ENCODE measurements at regions not wholly inside any gene's neighbourhood (a gene's known extent, or its start where the extent isn't known, plus 50 kb on each side); places are given as distances from the start of the nearest gene placed in this dataset.

DNA sequence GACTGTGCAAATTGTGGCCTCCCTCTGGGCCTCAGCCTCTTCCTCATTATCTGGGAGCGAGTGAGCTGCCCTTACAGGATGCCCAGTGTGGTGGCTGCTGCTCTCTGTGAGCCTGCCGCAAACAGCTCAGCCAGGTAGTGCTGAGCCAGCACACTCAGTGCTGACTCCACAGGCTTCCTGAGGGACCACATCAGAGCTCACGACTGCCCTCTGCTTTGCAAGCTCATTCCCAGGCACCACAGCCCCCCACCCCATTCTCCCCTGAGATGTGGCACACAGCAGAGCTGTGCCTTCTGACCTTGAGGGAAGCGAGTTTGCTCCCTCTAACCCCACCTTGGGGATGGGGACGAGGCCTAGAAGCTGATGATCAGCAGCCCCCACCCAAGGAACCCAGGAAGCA, 230.5 kb upstream of the PPP2R2D start:
- no peak for DNase-seq
- H3K4me3 Mint-ChIP-seq = no peak overlapping the region
- ChIA-PET POLR2A (no interaction called here), CTCF (no interaction called here)
- H3K36me3 Mint-ChIP-seq (ENCODE audit: low read depth) = no peaks in the 10 kb centered on the region
- peaks cover 8% of the 10 kb centered on the region for H3K9me3 Mint-ChIP-seq
- no peaks in the 10 kb centered on the region for H3K4me1 Mint-ChIP-seq
- no peak overlapping the region for H3K27ac Mint-ChIP-seq
- no peaks in the 10 kb centered on the region for H3K27me3 Mint-ChIP-seq

DNA sequence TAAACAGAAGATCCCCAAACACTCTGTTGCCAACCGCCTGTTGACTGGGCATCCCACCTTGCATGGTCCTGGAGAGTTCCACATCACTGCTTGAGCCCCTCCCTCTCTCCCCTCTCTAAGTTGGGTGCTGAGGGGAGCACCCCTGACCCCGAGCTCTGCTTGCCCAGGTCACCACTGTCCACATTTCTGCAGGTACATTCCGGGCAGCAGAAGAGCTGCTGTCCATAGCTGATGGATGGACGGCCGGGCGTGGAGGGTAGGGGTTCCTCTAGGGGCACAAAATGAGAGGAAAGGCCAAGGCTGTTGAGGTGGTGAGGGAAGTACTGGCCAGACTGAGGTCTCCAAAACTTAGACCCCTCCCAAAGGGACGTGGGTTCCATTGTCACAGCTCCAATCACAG, 227.4 kb upstream of the PPP2R2D start:
- Mint-ChIP-seq H3K27me3 (no peaks in the 10 kb centered on the region), H3K36me3 (ENCODE audit: low read depth) (no peaks in the 10 kb centered on the region), H3K9me3 (peaks cover 12% of the 10 kb centered on the region), H3K27ac (no peak overlapping the region), H3K4me1 (no peaks in the 10 kb centered on the region), H3K4me3 (no peak overlapping the region)
- ChIA-PET CTCF (no interaction called here), POLR2A (no interaction called here)
- DNase-seq = no peak

DNA sequence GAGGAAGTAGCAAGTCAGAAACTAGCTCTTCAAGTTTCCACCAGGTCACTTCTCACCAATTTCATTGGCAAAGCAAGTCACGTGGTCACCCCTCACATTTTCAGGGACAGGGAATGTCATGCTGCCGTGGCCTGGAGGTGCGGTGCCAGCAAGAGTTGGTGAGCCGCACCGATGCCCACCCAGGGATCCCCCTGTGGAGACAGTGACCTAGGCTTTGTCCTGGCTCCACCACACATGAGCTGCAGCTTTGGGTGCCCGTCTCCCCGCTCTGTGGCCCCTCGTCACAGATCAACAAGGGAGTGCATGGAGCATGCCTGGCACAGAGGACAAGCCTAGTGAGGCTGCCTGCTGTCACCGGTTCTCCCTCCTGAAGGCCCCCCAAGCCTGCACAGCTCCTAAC, 226.7 kb upstream of the PPP2R2D start:
- H3K9me3 Mint-ChIP-seq = peaks cover 14% of the 10 kb centered on the region
- no peak overlapping the region for H3K4me3 Mint-ChIP-seq
- no peaks in the 10 kb centered on the region for H3K27me3 Mint-ChIP-seq
- DNase-seq = no peak
- H3K27ac Mint-ChIP-seq = no peak overlapping the region
- CTCF ChIA-PET = no interaction called here
- POLR2A ChIA-PET = no interaction called here
- no peaks in the 10 kb centered on the region for H3K4me1 Mint-ChIP-seq
- H3K36me3 Mint-ChIP-seq (ENCODE audit: low read depth) = no peaks in the 10 kb centered on the region

DNA sequence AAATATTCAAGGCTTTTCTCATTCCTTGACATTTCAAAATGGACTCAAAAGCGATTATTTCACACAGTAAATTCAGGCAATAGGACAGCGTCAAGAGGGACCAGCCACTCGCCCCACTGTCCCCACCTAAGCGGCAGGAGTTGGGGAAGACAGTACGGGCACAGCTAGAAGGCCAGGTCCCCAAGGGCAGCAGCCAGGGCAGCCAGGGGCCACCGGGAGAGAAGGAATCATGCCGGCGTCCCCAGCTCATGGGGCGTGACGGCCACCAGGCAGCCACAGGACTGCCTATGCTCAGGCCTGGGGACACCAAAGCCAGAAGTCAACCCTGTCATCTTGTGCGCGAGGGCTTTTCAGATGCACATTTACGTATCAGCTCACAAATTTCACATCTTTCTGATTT, 225.7 kb upstream of the PPP2R2D start:
- ChIA-PET POLR2A (no interaction called here), CTCF (no interaction called here)
- DNase-seq = no peak
- Mint-ChIP-seq H3K9me3 (peaks cover 12% of the 10 kb centered on the region), H3K36me3 (ENCODE audit: low read depth) (no peaks in the 10 kb centered on the region), H3K4me3 (no peak overlapping the region), H3K27me3 (no peaks in the 10 kb centered on the region), H3K4me1 (no peaks in the 10 kb centered on the region), H3K27ac (no peak overlapping the region)

DNA sequence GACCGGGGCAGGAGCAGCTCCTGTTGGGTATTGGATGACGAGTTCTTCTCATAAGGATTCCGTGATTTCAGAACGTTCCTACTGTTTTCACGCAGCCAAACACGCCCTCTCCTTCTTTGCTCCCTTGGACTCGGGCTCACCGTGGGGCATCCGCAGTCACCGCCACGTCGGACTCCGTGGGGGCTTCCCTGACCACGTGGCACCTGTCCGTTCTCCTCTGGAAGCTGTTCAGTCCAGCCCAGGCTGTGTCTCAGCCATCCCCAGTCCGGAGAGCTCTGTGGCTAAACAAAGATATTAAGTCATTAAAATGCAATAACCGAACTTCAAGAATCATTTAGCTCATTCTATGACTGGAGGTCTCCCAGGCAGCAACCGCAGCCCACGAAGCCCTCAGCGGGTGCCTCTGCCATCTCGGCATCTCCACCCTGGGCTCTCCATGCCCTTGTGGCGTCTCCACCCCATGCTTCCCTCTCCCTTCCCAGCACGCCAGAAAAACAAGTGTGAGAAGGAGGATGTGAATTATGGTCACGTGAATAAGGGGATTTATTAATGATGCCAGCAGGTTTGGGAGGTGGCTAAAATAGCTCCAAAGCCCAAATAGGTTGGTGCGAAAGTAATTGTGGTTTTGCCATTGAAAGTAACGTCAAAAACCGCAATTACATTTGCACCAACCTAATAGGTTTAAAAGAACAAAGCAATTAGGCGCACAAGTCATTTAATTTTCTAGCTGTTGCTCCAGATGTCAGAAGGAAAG, 224.6 kb upstream of the PPP2R2D start:
- DNase-seq = no peak
- ChIA-PET POLR2A (no interaction called here), CTCF (no interaction called here)
- Mint-ChIP-seq H3K27me3 (no peaks in the 10 kb centered on the region), H3K4me1 (no peaks in the 10 kb centered on the region), H3K36me3 (ENCODE audit: low read depth) (no peaks in the 10 kb centered on the region), H3K27ac (no peak overlapping the region), H3K4me3 (no peak overlapping the region), H3K9me3 (peaks cover 12% of the 10 kb centered on the region)

DNA sequence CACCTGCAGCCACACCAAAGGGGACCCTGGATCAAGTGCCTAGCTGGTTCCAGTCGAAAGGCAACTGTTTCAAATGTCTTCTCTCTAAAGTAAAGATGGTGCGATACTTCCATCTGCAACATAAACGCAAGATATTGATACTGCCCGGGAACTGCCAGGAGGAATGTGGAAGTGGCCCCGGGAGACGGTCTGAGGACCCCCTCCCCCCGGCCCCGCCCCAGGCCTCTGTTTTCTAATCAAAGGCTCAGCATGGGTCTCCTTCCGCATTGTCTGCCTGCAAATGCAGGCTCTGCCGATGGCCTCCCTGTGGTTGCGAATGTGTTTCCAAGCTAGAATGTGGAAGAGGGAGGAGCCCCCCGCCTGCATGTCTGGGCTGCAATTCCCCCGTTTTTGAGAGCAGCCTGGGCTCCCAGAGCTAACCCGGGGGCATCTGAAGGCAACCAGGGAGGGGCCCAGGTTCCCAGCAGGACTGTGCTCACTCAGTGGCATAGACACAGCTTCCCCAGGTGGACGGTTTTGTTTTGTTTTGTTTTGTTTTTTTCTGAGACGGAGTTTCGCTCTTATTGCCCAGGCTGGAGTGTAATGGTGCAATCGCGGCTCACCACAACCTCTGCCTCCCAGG, 223.9 kb upstream of the PPP2R2D start:
- Mint-ChIP-seq H3K4me1 (no peaks in the 10 kb centered on the region), H3K36me3 (ENCODE audit: low read depth) (no peaks in the 10 kb centered on the region), H3K27me3 (no peaks in the 10 kb centered on the region), H3K27ac (no peak overlapping the region), H3K4me3 (no peak overlapping the region), H3K9me3 (peaks cover 12% of the 10 kb centered on the region)
- ChIA-PET POLR2A (no interaction called here), CTCF (no interaction called here)
- no peak for DNase-seq

DNA sequence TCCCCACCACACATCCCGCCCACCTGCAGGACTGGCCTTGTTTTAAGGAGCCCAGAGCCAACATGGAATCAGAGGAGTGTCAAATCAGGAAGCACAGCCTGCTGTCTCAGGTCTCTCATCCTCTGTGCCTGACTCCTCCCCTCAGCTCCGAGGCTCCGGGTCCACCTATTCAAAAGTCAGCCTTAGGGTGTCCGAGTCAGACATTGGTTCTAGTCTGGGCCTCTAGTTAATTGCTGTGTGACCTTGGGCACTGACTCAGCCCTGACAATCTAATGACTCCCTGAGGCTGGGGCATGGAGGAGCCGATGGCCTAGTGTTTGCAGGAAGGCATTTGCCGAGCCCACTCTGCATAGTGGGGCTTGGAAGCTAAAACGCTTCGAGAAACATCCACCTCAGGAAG, 223.1 kb upstream of the PPP2R2D start:
- no peak for DNase-seq
- ChIA-PET CTCF (no interaction called here), POLR2A (no interaction called here)
- Mint-ChIP-seq H3K36me3 (ENCODE audit: low read depth) (no peaks in the 10 kb centered on the region), H3K9me3 (peaks cover 9% of the 10 kb centered on the region), H3K27ac (no peak overlapping the region), H3K4me1 (no peaks in the 10 kb centered on the region), H3K4me3 (no peak overlapping the region), H3K27me3 (no peaks in the 10 kb centered on the region)

DNA sequence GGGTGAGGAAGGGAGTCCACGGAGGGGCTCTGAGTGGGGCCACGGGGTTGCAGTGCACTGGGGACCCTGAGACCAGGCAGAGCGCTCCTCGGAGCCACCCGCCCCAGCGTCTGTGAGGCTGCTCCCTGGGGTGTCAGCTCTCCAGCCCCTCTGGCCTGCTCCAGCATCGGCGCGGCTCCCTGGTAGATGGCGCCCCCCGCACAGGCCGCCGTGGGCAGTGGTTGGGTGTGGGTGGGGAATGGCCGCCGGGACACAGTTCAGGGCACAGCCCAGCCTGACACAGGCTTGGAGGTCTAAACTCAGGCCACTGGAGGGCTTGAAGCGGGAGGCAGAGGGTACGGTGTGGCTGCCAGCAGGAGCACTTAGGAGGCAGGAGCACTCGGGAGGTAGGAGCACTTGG, 222.6 kb upstream of the PPP2R2D start:
- ChIA-PET POLR2A (no interaction called here), CTCF (no interaction called here)
- Mint-ChIP-seq H3K36me3 (ENCODE audit: low read depth) (no peaks in the 10 kb centered on the region), H3K27ac (no peak overlapping the region), H3K27me3 (no peaks in the 10 kb centered on the region), H3K9me3 (peaks cover 9% of the 10 kb centered on the region), H3K4me3 (no peak overlapping the region), H3K4me1 (no peaks in the 10 kb centered on the region)
- no peak for DNase-seq

DNA sequence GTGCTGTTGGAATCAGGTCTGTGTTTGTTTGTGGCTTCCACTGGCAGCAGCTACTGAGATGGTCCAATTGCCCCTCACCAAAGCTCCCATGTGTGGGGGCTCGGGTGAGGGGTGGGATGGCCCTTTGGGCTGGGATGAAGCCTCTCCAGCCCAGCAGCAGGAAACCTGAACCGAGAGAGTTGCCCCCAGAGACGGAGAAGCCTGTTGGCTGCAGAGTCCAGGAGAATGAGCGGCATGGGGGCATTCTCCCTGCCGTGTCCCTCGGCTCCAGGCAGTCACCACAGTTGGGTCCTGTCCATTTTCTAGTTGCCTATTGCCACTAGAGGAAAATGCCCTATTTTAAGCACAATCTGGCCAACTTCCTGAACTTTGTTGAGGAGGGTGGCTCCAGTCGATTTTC, 222.2 kb upstream of the PPP2R2D start:
- Mint-ChIP-seq H3K27me3 (no peaks in the 10 kb centered on the region), H3K27ac (no peak overlapping the region), H3K4me1 (no peaks in the 10 kb centered on the region), H3K9me3 (peaks cover 9% of the 10 kb centered on the region), H3K4me3 (no peak overlapping the region), H3K36me3 (ENCODE audit: low read depth) (no peaks in the 10 kb centered on the region)
- no peak for DNase-seq
- ChIA-PET CTCF (no interaction called here), POLR2A (no interaction called here)

DNA sequence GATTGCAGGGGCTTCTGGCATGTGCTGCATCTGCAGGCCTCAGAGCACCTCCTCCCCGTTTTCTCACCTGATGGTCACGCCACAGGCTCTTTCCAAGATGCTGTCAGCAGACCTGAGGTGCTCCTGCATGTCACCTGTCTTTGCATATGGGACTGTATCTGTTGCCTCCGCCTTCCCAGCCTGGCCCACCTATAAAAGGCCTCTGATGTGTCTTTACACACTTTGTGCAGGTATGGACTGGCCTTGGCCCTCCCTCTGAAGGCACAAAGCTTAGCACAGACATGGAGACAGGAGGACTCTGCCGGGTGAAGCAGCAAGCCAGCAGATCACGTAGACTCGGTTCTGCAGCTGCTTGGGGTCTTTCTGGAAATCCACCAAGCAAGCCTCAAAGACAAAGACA, 220.9 kb upstream of the PPP2R2D start:
- ChIA-PET POLR2A (no interaction called here), CTCF (no interaction called here)
- DNase-seq = no peak
- H3K27me3 Mint-ChIP-seq = no peaks in the 10 kb centered on the region
- H3K4me3 Mint-ChIP-seq = no peak overlapping the region
- H3K9me3 Mint-ChIP-seq = peaks cover 9% of the 10 kb centered on the region
- no peak overlapping the region for H3K27ac Mint-ChIP-seq
- H3K36me3 Mint-ChIP-seq (ENCODE audit: low read depth) = no peaks in the 10 kb centered on the region
- H3K4me1 Mint-ChIP-seq = no peaks in the 10 kb centered on the region

DNA sequence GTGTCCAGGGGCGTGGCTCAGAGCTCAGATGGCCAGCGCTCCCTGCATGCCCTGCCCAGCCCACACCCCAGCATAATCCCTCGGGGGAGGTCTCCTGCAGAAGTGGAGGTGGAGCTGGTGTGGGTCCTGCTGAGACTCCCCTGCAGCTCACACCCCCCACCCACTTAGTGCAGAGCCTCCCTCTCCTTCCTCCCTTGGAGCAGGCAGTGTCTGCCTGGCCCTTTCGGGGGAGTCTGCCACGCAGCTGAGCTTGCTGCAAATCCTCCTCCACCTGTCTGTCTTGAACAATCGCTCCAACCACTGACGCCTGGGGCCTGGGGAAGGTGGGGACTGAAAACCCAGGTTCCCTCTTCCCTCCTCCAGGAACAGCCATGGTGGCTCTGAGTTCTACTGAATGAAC, 219.7 kb upstream of the PPP2R2D start:
- H3K36me3 Mint-ChIP-seq (ENCODE audit: low read depth) = no peaks in the 10 kb centered on the region
- H3K4me1 Mint-ChIP-seq = no peaks in the 10 kb centered on the region
- H3K4me3 Mint-ChIP-seq = no peak overlapping the region
- no peak overlapping the region for H3K27ac Mint-ChIP-seq
- no peak for DNase-seq
- CTCF ChIA-PET = no interaction called here
- POLR2A ChIA-PET = no interaction called here
- H3K27me3 Mint-ChIP-seq = no peaks in the 10 kb centered on the region
- peaks cover 6% of the 10 kb centered on the region for H3K9me3 Mint-ChIP-seq

DNA sequence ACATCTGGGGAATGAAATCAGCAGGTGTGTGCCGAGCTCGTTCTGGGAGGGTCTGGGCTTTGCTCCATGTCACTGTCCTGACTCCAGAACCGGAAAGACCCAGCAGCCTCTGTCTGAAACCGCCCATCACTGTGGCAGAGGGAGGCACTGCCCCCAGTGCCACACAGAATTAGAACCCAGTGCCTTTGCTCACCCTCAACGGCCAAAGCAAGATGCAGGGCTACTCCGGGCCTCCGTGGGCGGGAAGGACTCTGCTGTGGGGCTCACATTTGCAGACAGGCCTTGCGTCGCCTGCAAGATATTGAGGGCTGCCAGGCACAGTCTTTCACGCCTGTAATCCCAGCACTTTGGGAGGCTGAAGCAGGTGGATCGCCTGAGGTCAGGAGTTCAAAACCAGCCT, 219.2 kb upstream of the PPP2R2D start:
- Mint-ChIP-seq H3K4me1 (no peaks in the 10 kb centered on the region), H3K4me3 (no peak overlapping the region), H3K27me3 (no peaks in the 10 kb centered on the region), H3K9me3 (peaks cover 6% of the 10 kb centered on the region), H3K27ac (no peak overlapping the region), H3K36me3 (ENCODE audit: low read depth) (no peaks in the 10 kb centered on the region)
- POLR2A ChIA-PET = no interaction called here
- CTCF ChIA-PET = no interaction called here
- no peak for DNase-seq

DNA sequence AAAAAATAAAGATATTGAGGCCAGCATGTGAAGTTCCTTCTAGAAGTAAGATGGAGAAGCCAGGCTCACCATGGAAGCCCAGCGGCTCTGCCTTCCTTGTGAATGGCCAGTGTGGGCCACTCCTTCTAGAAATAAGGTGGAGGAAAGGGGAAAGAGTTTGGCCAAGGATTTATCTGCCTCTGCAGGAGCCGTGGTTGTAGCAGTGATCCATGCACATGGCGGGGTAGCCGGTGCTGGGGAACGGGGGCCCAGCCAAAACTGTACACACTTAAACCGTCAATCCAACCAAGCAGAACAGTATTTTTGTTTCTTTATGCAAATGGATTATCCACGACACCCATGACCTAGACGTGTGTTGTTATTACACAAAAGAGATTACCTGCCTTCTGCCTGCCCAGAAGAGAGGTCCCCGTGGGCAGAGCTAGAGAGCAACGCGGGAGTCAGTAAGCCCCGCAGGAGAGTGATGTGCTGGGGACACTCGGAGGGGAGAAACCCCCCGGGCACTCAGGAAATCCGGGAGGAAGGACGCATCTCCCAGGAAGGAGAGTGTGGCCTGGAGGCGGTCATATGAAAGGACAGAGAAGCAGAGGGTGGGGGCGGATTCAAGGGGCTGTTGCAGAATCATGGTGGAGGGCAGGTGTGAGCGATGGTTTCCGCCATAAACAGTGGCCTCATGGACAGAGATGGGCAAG, 218.4 kb upstream of the PPP2R2D start:
- DNase-seq = no peak
- ChIA-PET POLR2A (no interaction called here), CTCF (no interaction called here)
- H3K27me3 Mint-ChIP-seq = no peaks in the 10 kb centered on the region
- H3K27ac Mint-ChIP-seq = no peak overlapping the region
- no peaks in the 10 kb centered on the region for H3K36me3 Mint-ChIP-seq (ENCODE audit: low read depth)
- peaks cover 6% of the 10 kb centered on the region for H3K9me3 Mint-ChIP-seq
- H3K4me1 Mint-ChIP-seq = no peaks in the 10 kb centered on the region
- H3K4me3 Mint-ChIP-seq = no peak overlapping the region

DNA sequence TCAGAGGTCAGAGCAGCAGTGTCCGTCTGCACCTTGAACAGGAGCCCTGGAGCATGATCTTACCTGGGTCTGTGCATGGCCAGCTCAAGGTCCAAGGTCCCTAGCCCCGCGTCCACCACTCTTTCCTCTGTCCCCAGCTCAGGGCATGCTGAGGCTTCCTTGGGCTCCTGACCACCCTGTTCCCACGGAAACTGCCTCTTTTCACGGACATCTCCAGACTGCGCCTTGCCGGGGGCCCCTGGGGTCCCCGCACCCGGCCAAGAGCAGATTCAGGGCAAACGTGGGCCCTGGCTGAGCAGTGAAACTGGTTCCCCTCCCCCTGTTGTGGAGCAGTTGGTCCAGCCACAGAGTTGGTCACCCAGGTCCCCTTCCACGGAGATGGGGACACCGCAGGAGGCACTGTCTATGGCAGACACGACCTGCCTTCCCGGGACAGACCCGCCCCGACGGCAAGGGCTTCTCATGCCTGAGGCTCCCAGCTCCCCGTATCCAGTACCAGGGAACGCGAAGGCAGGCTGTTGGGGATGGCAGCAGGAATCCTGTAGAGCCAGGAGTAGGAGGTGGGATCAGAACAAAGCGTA, 217.4 kb upstream of the PPP2R2D start:
- H3K4me1 Mint-ChIP-seq = no peaks in the 10 kb centered on the region
- POLR2A ChIA-PET = no interaction called here
- H3K36me3 Mint-ChIP-seq (ENCODE audit: low read depth) = no peaks in the 10 kb centered on the region
- no peak overlapping the region for H3K4me3 Mint-ChIP-seq
- H3K9me3 Mint-ChIP-seq = peaks cover 3% of the 10 kb centered on the region
- CTCF ChIA-PET = no interaction called here
- H3K27ac Mint-ChIP-seq = no peak overlapping the region
- H3K27me3 Mint-ChIP-seq = no peaks in the 10 kb centered on the region
- DNase-seq = no peak
